Activated CD4-positive, alpha-beta T cell treated with anti-CD3 and anti-CD28 coated beads, Interleukin-2, amount 10 ng/mL, durations not matched to agents 24 days and 14 days (primary cell): ENCODE measurements at regions not wholly inside any gene's neighbourhood (a gene's known extent, or its start where the extent isn't known, plus 50 kb on each side); places are given as distances from the start of the nearest gene placed in this dataset.

ENCODE experiments used
- DNase-seq: peaks from one replicate; pipeline ENCODE4 v3.0.0; 2022
- H3K27ac Mint-ChIP-seq: one replicate; pipeline ENCODE4 v1.8.0; 2022; ENCODE audit warnings: mild to moderate bottlenecking, mixed read lengths
- H3K27me3 Mint-ChIP-seq: one replicate; pipeline ENCODE4 v1.8.0; 2022; ENCODE audit warnings: mixed read lengths
- H3K36me3 Mint-ChIP-seq: one replicate; pipeline ENCODE4 v1.8.0; 2022; ENCODE audit warnings: low read depth, mild to moderate bottlenecking, mixed read lengths
- H3K4me1 Mint-ChIP-seq: one replicate; pipeline ENCODE4 v1.8.0; 2021; ENCODE audit warnings: mixed read lengths
- H3K4me3 Mint-ChIP-seq: one replicate; pipeline ENCODE4 v1.8.0; 2022; ENCODE audit warnings: mild to moderate bottlenecking, moderate library complexity, mixed read lengths
- H3K9me3 Mint-ChIP-seq: one replicate; pipeline ENCODE4 v1.8.0; 2021; ENCODE audit warnings: mixed read lengths
- intact Hi-C: fragments of 100-400 bp; cut with micrococcal nuclease; formaldehyde crosslinking; loops from one replicate; pipeline ENCODE4 v1.15.1; 2023

- DNase-seq, result peak; percentile 96
- Mint-ChIP-seq H3K36me3 (no peaks in the 10 kb centered on the region), H3K4me1 (peaks cover 71% of the 10 kb centered on the region), H3K9me3 (no peaks in the 10 kb centered on the region), H3K27ac (peak overlapping the region; percentile 97), H3K4me3 (peak overlapping the region; percentile 82), H3K27me3 (no peaks in the 10 kb centered on the region)
- intact Hi-C loops, result loop anchor here (1.0 to 2.0 kb wide), 9 partner anchors 9 to 804 kb away; partner anchors contain the start of genes CIPC and IRF2BPL
These were observed 72.0 kb downstream of the IRF2BPL start for GRCh38 chr14:76956316-76957090.

GRCh38 chr14:76955575-76956315 lies 72.8 kb downstream of the IRF2BPL start:
- peaks cover 69% of the 10 kb centered on the region for H3K4me1 Mint-ChIP-seq
- H3K9me3 Mint-ChIP-seq, result no peaks in the 10 kb centered on the region
- DNase-seq, result peak; percentile 89
- intact Hi-C loops, result loop anchor here (1.0 to 2.0 kb wide), 9 partner anchors 8 to 803 kb away; partner anchors contain the start of genes CIPC and IRF2BPL
- H3K36me3 Mint-ChIP-seq, result no peaks in the 10 kb centered on the region
- H3K27me3 Mint-ChIP-seq, result no peaks in the 10 kb centered on the region
- peak overlapping the region; percentile 97 for H3K27ac Mint-ChIP-seq
- peak overlapping the region; percentile 82 for H3K4me3 Mint-ChIP-seq

- intact Hi-C loops, result no loop called here
- DNase-seq, result no peak
- no peaks in the 10 kb centered on the region for H3K36me3 Mint-ChIP-seq
- no peaks in the 10 kb centered on the region for H3K27me3 Mint-ChIP-seq
- H3K27ac Mint-ChIP-seq, result peak overlapping the region; percentile 97
- H3K4me1 Mint-ChIP-seq, result peaks cover 63% of the 10 kb centered on the region
- peak overlapping the region; percentile 40 for H3K4me3 Mint-ChIP-seq
- H3K9me3 Mint-ChIP-seq, result no peaks in the 10 kb centered on the region
These were observed 73.9 kb downstream of the IRF2BPL start for GRCh38 chr14:76954394-76955190.

- no peaks in the 10 kb centered on the region for H3K9me3 Mint-ChIP-seq
- no peaks in the 10 kb centered on the region for H3K36me3 Mint-ChIP-seq
- H3K27ac Mint-ChIP-seq, result peak overlapping the region; percentile 84
- peaks cover 56% of the 10 kb centered on the region for H3K4me1 Mint-ChIP-seq
- intact Hi-C loops, result no loop called here
- peak overlapping the region; percentile 67 for H3K4me3 Mint-ChIP-seq
- peak; percentile 91 for DNase-seq
- no peaks in the 10 kb centered on the region for H3K27me3 Mint-ChIP-seq
These were observed 75.1 kb downstream of the IRF2BPL start for GRCh38 chr14:76953311-76953945.

- intact Hi-C loops, result no loop called here
- DNase-seq, result no peak
- no peaks in the 10 kb centered on the region for H3K27me3 Mint-ChIP-seq
- H3K27ac Mint-ChIP-seq, result no peak overlapping the region
- no peaks in the 10 kb centered on the region for H3K36me3 Mint-ChIP-seq
- no peak overlapping the region for H3K4me3 Mint-ChIP-seq
- peaks cover 57% of the 10 kb centered on the region for H3K4me1 Mint-ChIP-seq
- no peaks in the 10 kb centered on the region for H3K9me3 Mint-ChIP-seq
These were observed 77.3 kb downstream of the IRF2BPL start for GRCh38 chr14:76951166-76951565.

- H3K4me3 Mint-ChIP-seq, result no peak overlapping the region
- intact Hi-C loops, result no loop called here
- H3K27ac Mint-ChIP-seq, result no peak overlapping the region
- H3K9me3 Mint-ChIP-seq, result no peaks in the 10 kb centered on the region
- DNase-seq, result no peak
- H3K27me3 Mint-ChIP-seq, result no peaks in the 10 kb centered on the region
- H3K4me1 Mint-ChIP-seq, result peaks cover 49% of the 10 kb centered on the region
- H3K36me3 Mint-ChIP-seq, result no peaks in the 10 kb centered on the region
These were observed 78.2 kb downstream of the IRF2BPL start for GRCh38 chr14:76950055-76951020.

GRCh38 chr14:76948976-76949375 lies 79.5 kb downstream of the IRF2BPL start:
- H3K9me3 Mint-ChIP-seq, result no peaks in the 10 kb centered on the region
- intact Hi-C loops, result no loop called here
- no peak for DNase-seq
- no peaks in the 10 kb centered on the region for H3K27me3 Mint-ChIP-seq
- no peak overlapping the region for H3K27ac Mint-ChIP-seq
- no peaks in the 10 kb centered on the region for H3K36me3 Mint-ChIP-seq
- H3K4me3 Mint-ChIP-seq, result no peak overlapping the region
- peaks cover 40% of the 10 kb centered on the region for H3K4me1 Mint-ChIP-seq

- Mint-ChIP-seq H3K9me3 (no peaks in the 10 kb centered on the region), H3K27ac (no peak overlapping the region), H3K4me1 (peaks cover 36% of the 10 kb centered on the region), H3K36me3 (no peaks in the 10 kb centered on the region), H3K4me3 (no peak overlapping the region), H3K27me3 (no peaks in the 10 kb centered on the region)
- DNase-seq, result no peak
- intact Hi-C loops, result no loop called here
These were observed 80.1 kb downstream of the IRF2BPL start for GRCh38 chr14:76948213-76948947.

- no peak for DNase-seq
- intact Hi-C loops, result loop anchor here (1.0 to 2.0 kb wide), 3 partner anchors 8 to 105 kb away; no protein-coding TSS in a partner anchor
- Mint-ChIP-seq H3K9me3 (no peaks in the 10 kb centered on the region), H3K27ac (no peak overlapping the region), H3K27me3 (no peaks in the 10 kb centered on the region), H3K4me3 (no peak overlapping the region), H3K36me3 (no peaks in the 10 kb centered on the region), H3K4me1 (peaks cover 38% of the 10 kb centered on the region)
These were observed 80.7 kb downstream of the IRF2BPL start for GRCh38 chr14:76947838-76948184.

- Mint-ChIP-seq H3K9me3 (no peaks in the 10 kb centered on the region), H3K27ac (peak overlapping the region; percentile 84), H3K4me3 (peak overlapping the region; percentile 41), H3K4me1 (peaks cover 44% of the 10 kb centered on the region), H3K27me3 (no peaks in the 10 kb centered on the region), H3K36me3 (no peaks in the 10 kb centered on the region)
- intact Hi-C loops, result loop anchor here (1.0 to 2.0 kb wide), 3 partner anchors 9 to 106 kb away; no protein-coding TSS in a partner anchor
- DNase-seq, result peak; percentile 92
These were observed 81.2 kb downstream of the IRF2BPL start for GRCh38 chr14:76947078-76947837.

- no peak for DNase-seq
- Mint-ChIP-seq H3K4me3 (peak overlapping the region; percentile 41), H3K27ac (peak overlapping the region; percentile 84), H3K4me1 (peaks cover 44% of the 10 kb centered on the region), H3K27me3 (no peaks in the 10 kb centered on the region), H3K9me3 (no peaks in the 10 kb centered on the region), H3K36me3 (no peaks in the 10 kb centered on the region)
- intact Hi-C loops, result loop anchor here (1.0 to 2.0 kb wide), 3 partner anchors 10 to 107 kb away; no protein-coding TSS in a partner anchor
These were observed 81.8 kb downstream of the IRF2BPL start for GRCh38 chr14:76946753-76947077.
